Left ventricle myocardium superior (tissue), 1 donor: ENCODE measurements at regions not wholly inside any gene's neighbourhood (a gene's known extent, or its start where the extent isn't known, plus 50 kb on each side); places are given as distances from the start of the nearest gene placed in this dataset.
"Not testable (repeated sequence)": the region's sequence is repeated elsewhere in the genome, so short reads cannot be mapped to it uniquely, and the experiment has no call there.

ENCODE experiments used
- ATAC-seq: fragments of 200-7000 bp; cut with Tn5 transposase; one replicate; pipeline ENCODE4 v1.9.1; 2020; ENCODE audit warnings: mild to moderate bottlenecking, moderate library complexity
- DNase-seq: peaks from one replicate; pipeline ENCODE4 v3.0.0-alpha.2; 2020
- intact Hi-C: fragments of 100-400 bp; cut with micrococcal nuclease; formaldehyde crosslinking; loops from one replicate; pipeline ENCODE4 v1.11.0; 2022
- donor health status: DM: no; HTN: yes; CAD: no; lungs with severe emphysema.

GRCh38 chr3:64440498-64440897 is 215.2 kb upstream of the PRICKLE2 start:
- ATAC-seq: peak; percentile 45
- DNase-seq: no peak

GRCh38 chr3:64438812-64439211 is 213.5 kb upstream of the PRICKLE2 start:
- no peak for DNase-seq
- intact Hi-C loops: no loop called here
- no peak for ATAC-seq

More at GRCh38 chr3:64440498-64440897, 215.2 kb upstream of the PRICKLE2 start:
- intact Hi-C loops: no loop called here

- intact Hi-C loops: no loop called here
- ATAC-seq: no peak
- DNase-seq: no peak
Measured at GRCh38 chr3:64438066-64438465, 212.8 kb upstream of the PRICKLE2 start.

GRCh38 chr3:64437131-64437530 is 211.9 kb upstream of the PRICKLE2 start:
- ATAC-seq (no peak), DNase-seq (no peak)
- intact Hi-C loops: no loop called here

GRCh38 chr3:64435023-64435422 is 209.8 kb upstream of the PRICKLE2 start:
- intact Hi-C loops, DNase-seq, ATAC-seq: not testable (repeated sequence)

- ATAC-seq (no peak), DNase-seq (no peak)
- intact Hi-C loops: no loop called here
Measured at GRCh38 chr3:64432870-64433269, 207.6 kb upstream of the PRICKLE2 start.

GRCh38 chr3:64431526-64432091 is 206.3 kb upstream of the PRICKLE2 start:
- DNase-seq: no peak
- no peak for ATAC-seq
- intact Hi-C loops: no loop called here

- intact Hi-C loops: no loop called here
- DNase-seq (no peak), ATAC-seq (no peak)
Measured at GRCh38 chr3:64427671-64428070, 202.4 kb upstream of the PRICKLE2 start.

- intact Hi-C loops: no loop called here
- DNase-seq (no peak), ATAC-seq (no peak)
Measured at GRCh38 chr3:64426551-64426950, 201.3 kb upstream of the PRICKLE2 start.

GRCh38 chr3:64422932-64423331 is 197.7 kb upstream of the PRICKLE2 start:
- ATAC-seq (no peak), DNase-seq (no peak)
- intact Hi-C loops: no loop called here

- no peak for DNase-seq
Measured at GRCh38 chr3:64422192-64422591, 196.9 kb upstream of the PRICKLE2 start.

GRCh38 chr3:64417816-64418215 is 192.6 kb upstream of the PRICKLE2 start:
- ATAC-seq (no peak), DNase-seq (no peak)
- intact Hi-C loops: no loop called here

More at GRCh38 chr3:64422192-64422591, 196.9 kb upstream of the PRICKLE2 start:
- intact Hi-C loops: no loop called here
- ATAC-seq: no peak

- intact Hi-C loops: no loop called here
- no peak for ATAC-seq
- DNase-seq: no peak
Measured at GRCh38 chr3:64414043-64414442, 188.8 kb upstream of the PRICKLE2 start.

GRCh38 chr3:64411101-64411500 is 185.8 kb upstream of the PRICKLE2 start:
- ATAC-seq: no peak
- DNase-seq: no peak
- intact Hi-C loops: no loop called here

- DNase-seq (no peak), ATAC-seq (no peak)
- intact Hi-C loops: no loop called here
Measured at GRCh38 chr3:64410226-64410625, 185.0 kb upstream of the PRICKLE2 start.

- intact Hi-C loops: no loop called here
- DNase-seq: no peak
- no peak for ATAC-seq
Measured at GRCh38 chr3:64408770-64409169, 183.5 kb upstream of the PRICKLE2 start.

- ATAC-seq (no peak), DNase-seq (no peak)
- intact Hi-C loops: no loop called here
Measured at GRCh38 chr3:64406271-64406670, 181.0 kb upstream of the PRICKLE2 start.

- DNase-seq (no peak), ATAC-seq (no peak)
- intact Hi-C loops: no loop called here
Measured at GRCh38 chr3:64405211-64405835, 180.1 kb upstream of the PRICKLE2 start.

GRCh38 chr3:64400706-64401105 is 175.4 kb upstream of the PRICKLE2 start:
- DNase-seq (no peak), ATAC-seq (no peak)
- intact Hi-C loops: no loop called here

- peak; percentile 72 for ATAC-seq
- no peak for DNase-seq
- intact Hi-C loops: loop anchor here (2.0 kb wide), 1 partner anchor 369 kb away; no protein-coding TSS in a partner anchor
Measured at GRCh38 chr3:64399205-64399800, 174.0 kb upstream of the PRICKLE2 start.

GRCh38 chr3:64398476-64398875 is 173.2 kb upstream of the PRICKLE2 start:
- DNase-seq (no peak), ATAC-seq (no peak)
- intact Hi-C loops: loop anchor here (2.0 kb wide), 1 partner anchor 368 kb away; no protein-coding TSS in a partner anchor
